H4 (cell line): ENCODE measurements at regions not wholly inside any gene's neighbourhood (a gene's known extent, or its start where the extent isn't known, plus 50 kb on each side); places are given as distances from the start of the nearest gene placed in this dataset.
"Not testable (repeated sequence)": the region's sequence is repeated elsewhere in the genome, so short reads cannot be mapped to it uniquely, and the experiment has no call there.

ENCODE experiments used
- DNase-seq: peaks from one replicate; pipeline ENCODE4 v3.0.0-alpha.2; 2015; ENCODE audit warnings: low spot score

- no peak for DNase-seq
Measured at GRCh38 chr12:25872137-25872536, 86.3 kb upstream of the RASSF8 start.

DNA sequence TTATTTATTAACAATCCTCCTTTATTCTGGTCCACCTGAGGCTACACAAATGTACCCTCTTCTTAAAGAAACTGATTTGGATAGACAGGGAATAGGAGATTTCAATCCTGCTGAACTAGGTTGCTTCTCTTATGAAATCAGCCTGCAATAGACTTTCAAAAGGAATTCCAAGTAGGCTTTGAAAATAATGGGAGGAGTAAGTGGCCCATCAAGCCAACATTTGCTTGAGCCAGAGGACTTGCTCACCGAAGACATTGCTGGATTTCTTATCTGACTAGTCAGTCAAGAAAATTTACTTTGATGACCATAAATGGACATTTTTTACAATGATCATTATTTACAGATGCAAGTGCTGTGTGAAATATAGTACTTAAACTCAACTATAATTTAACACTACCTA, 82.8 kb upstream of the RASSF8 start:
- DNase-seq, result no peak

DNA sequence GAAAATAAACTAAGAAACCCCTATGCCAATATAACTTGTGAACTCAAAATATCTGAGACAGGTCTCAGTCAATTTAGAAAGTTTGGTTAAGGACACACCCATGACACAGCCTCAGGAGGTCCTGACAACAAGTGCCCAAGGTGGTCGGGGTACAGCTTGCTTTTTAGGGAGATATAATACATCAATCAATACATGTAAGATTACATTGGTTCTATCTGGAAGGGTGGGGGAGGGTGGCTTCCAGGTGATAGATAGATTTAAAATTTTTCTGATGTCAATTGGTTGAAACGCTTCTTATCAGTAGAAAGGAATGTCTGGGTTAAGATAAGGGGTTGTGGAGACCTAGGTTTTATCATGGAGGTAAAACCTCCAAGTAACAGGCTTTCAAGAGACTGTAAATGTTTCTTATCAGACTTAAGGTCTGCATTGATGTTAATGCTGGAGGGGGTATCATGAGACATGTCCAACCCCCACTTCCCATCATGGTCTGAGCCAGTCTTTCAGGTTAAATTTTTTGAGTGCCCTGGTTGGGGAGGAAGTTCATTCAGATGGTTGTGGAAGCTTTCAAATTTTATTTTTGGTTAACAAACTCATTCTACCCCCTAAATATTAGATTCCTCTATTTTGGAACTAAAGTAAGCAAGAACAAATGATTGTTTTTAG, 82.0 kb upstream of the RASSF8 start:
- no peak for DNase-seq

DNA sequence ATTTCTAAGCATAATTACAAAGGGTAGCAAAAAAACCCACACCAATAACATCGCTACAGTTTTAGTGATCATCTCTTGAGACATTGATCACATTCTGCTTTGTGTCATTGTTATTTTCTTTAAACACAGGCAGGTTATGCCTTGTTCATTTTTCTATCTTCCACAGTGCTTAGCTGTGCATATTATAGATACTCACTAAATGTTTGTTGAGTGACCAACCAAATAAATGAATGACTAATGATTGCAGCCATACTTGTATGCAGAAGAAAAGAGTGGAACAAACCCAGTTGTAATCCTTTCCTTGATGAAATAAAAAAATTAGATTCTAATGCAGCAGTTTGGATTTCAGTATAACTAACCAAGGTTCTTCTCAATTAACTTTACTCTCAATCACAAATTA, 81.0 kb upstream of the RASSF8 start:
- DNase-seq, result no peak

- no peak for DNase-seq
Measured at GRCh38 chr12:25882266-25882665, 76.2 kb upstream of the RASSF8 start.

DNA sequence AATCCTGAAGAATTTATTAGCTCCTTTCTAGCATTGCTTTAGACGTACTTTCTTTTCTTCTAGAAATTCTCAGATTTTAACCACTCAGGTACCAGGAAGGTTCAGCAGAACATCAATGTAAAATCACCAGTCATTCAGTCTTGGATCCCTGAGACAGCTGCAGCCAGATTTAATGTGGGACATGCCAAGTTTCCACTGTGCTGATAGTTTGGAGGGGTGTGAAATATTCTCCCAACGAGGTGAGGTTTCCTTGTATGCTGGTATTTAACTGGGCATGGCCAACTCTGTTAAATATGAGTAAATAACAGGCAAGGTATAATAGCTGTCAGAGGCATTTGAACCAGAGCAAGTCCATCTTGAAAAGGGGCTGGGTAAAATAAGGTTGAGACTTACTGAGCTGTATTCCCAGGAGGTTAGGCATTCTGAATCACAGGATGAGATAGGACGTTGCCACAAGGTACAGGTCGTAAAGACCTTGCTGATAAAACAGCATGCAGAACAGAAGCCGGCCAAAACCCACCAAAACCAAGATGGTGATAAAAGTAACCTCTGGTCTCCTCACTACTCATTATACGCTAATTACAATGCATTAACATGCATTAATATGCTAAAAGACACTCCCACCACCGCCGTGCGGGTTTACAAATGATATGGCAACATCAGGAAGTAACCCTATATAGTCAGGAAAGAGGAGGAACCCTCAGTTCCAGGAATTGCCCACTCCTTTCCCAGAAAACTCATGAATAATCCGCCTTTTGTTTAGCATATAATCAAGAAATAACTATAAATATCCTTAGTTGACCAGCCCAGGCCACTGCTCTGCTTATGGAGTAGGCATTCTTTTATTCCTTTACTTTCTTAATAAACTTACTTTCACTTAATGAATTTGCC, 75.2 kb upstream of the RASSF8 start:
- DNase-seq, result no peak

DNA sequence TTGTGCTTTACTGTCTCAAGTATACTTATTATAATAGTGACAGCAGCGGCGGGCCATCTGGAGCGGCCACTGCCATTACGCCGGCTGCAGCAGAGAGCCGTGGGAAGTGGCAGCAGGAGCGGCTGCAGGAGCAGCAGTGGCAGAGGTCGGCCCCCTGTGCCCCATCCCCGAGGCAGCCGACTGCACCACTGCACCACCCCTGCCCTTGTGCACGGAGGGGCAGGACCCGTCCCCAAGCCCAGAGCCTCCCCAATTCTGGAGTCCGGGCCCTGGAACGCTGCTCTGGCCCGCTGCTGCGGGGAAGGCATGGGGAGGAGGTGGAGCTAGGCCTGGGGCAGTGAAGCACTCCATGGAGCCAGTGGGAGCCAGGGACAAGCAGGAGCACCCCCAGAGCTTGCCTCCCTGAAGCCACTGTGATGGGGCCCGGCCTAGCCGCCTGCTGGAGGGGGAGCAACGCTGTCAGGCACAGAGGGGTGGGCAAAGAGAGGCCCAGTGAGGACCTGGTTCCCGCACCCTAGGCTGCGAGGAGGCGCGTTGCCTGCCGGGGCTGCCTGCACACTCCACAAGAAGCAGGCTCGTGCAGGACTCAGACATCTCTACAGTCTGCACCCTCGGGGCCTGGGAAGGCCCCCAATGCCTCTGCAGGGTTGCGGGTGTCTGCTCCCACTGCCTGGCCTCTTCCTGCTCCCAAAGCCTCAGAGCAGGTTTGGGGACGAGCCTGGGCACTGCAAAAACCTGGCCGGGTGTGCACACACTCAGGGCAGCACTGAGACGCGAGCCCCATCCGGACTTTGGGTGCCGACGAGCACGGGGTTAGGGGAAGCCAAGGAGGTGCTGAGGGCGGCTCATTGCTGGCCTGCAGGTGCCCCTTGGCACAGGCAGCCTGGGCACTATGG, 74.2 kb upstream of the RASSF8 start:
- DNase-seq, result no peak

GRCh38 chr12:25884920-25885234, 73.6 kb upstream of the RASSF8 start:
- no peak for DNase-seq

- no peak for DNase-seq
Measured at GRCh38 chr12:25886396-25886795, 72.1 kb upstream of the RASSF8 start.

DNA sequence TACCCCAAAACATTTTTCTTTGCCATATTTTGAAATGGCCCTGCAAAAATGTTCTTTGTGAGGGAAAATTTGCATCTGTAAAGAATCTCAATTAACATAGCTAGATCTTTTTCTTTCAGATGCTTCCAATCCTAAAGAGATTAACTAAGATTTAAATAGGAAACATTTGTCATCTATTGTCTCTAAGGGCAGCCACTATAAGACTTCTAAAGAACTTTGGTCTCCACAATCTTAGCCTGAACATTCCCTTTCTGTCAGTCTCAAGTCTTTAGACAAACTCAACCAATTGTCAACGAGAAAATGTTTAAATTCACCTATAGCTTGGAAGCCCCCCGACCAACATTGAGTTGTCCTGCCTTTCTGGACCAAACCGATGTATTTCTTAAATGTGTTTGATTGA, 71.1 kb upstream of the RASSF8 start:
- no peak for DNase-seq

DNA sequence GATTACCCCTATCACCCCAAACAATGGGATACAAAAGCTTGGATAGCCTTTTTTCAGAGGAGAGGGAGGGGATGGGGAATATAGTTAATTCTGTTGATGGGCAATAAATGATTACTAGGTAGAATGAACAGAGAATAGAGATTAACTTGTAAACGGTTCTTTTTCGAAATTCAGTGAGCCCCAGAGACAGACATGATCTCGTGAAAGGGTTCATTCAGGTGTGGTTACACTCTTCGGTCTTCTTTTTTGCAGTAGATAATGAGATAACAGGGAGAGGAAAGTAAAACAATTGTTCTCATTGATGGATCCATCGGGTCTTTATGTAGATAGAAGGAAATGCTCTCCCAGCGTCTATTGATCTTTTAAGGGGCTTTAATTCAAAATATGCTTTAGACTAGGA, 69.3 kb upstream of the RASSF8 start:
- no peak for DNase-seq

DNA sequence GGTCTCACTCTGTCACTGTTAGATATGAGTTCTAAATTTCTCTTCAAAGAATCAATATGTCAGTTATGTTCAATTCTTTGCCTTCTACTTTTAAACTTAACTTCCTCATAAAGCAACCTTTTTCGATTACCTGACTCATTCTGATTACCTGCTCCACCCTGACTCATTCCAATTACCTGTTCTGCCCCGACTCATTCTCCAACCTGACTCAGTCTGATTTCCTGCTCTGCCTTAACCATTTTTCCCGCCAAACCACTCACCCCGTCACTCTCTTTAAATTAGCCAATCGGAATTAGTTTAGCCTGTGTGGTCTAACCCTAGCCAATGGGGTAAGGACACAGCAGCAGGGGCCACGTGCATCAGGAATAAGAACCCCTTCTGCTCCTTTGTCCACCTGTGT, 67.4 kb upstream of the RASSF8 start:
- not testable (repeated sequence) for DNase-seq

- no peak for DNase-seq
Measured at GRCh38 chr12:25894759-25895158, 63.7 kb upstream of the RASSF8 start.

- no peak for DNase-seq
Measured at GRCh38 chr12:25896981-25897380, 61.5 kb upstream of the RASSF8 start.

DNA sequence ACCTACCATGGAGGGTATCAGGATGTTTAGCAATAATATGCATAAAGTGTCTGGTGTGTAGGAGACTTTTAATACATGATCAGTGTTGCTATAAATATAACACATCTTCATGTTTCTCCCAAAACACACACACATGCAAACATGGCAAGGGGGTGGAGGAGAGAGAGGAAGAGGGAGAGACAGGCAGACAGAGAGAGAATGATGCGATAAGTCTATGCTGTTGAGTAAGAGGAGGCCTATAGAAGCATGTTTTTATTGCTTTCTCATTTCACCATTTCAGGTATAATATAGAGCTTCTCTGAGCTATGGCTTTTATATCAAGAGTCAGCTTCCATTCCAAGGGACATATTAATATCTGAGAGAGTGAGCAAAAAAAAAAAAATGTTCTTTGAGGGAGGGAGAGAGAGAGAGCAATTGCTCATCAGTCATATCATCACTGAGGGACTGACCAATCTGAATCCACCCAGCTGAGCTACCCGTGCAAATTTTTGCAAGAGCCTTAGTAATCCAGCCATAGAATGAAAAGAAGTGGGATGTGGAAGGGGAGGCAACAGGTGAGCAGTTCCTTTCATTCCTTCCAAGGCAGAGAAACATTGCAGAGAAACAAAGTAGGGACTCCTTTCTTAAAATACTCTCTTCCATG, 54.8 kb upstream of the RASSF8 start:
- no peak for DNase-seq

- DNase-seq, result no peak
Measured at GRCh38 chr12:25904442-25904841, 54.0 kb upstream of the RASSF8 start.

DNA sequence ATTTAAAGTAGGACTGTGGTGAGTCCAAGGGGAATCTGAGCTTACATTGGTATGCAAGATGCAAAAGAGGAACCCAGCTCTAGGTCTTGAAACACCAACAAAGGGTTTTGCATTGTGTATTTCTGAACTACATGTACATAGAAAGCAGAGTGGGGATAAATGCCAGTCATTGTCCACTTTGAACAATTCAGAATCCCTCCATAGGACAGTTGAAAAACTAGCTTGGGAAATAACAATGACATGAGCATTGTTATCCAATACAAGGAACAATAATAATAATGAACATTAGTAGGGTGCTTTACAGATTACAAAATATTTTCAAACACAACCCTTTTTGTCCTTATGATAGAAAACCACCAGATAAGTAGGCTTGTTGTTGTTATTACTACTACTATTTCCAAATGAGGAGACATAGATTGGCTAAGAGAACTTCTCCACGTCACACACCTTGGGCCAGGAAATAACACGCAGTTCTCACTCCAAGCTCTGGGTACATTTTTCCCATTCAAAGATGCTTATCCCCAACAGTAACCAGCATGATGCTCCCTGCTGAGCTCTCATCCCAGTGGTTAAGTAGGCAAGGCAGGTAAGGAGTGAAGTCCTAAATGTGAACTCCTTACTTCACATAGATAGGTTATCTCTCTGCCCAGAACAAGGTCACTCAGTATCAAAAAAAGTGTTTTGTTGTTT, 51.7 kb upstream of the RASSF8 start:
- DNase-seq, result no peak
